Testis (tissue), 2 donors: ENCODE measurements at regions not wholly inside any gene's neighbourhood (a gene's known extent, or its start where the extent isn't known, plus 50 kb on each side); places are given as distances from the start of the nearest gene placed in this dataset.

ENCODE experiments used
- CTCF ChIP-seq, 3 experiments: fragments of 450-650 bp in 2 of 3; fragments of 200-600 bp in 1 of 3; sonication (generic) in 1 of 3; IDR thresholded peaks; one replicate each; pipeline ENCODE4 v1.5.1; 2016 to 2019; ENCODE audit warnings: antibody characterized with exemption in 3 of 3, mild to moderate bottlenecking in 2 of 3, moderate library complexity in 1 of 3
- POLR2A ChIP-seq: fragments of 450-650 bp; IDR thresholded peaks from one replicate; pipeline ENCODE4 v1.6.1; 2017; ENCODE audit warnings: antibody characterized with exemption, mild to moderate bottlenecking, moderate library complexity

DNA sequence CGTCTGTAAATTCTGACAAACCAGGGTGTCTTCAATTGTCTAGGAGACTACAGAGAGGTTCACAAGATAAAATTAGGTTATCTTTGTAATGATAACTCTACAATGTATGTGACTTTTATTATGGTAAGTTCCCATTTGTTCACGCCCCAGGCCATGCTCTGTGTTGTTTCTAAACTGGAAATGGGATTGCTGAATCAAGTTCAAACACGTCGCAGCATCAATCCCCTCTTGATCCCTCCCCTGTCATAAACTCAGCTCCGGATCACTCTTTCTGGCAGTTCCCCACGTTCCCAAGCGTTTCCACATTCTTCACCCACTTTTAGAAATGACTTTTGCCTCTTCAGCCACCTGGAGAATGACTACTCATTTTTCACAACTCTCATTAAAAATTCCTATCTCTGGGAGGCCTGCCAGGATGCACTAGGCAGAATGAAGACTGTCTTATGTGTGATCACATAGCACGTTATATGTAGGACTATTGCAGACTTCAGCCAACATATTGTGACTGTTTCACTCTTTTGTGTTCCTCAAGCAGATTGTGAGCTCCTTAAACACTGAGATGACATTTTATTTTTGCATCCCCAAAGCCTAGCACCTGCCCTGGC lies 1124.2 kb upstream of the WWC1 start:
- TF ChIP-seq CTCF (IDR thresholded peaks at IDR 0.05) (no peak), POLR2A (no peak)
